ENCODE measurements at regions not wholly inside any gene's neighbourhood (a gene's known extent, or its start where the extent isn't known, plus 50 kb on each side); places are given as distances from the start of the nearest gene placed in this dataset.

GRCh38 chr3:188026191-188026968 lies 127.6 kb upstream of the LPP start:
- DNase-seq (ENCODE audit: low read depth), result no peak

- no peak for DNase-seq (ENCODE audit: low read depth)
These were observed 122.8 kb upstream of the LPP start for GRCh38 chr3:188031121-188031520.

- no peak for DNase-seq (ENCODE audit: low read depth)
These were observed 119.0 kb upstream of the LPP start for GRCh38 chr3:188034989-188035388.

DNA sequence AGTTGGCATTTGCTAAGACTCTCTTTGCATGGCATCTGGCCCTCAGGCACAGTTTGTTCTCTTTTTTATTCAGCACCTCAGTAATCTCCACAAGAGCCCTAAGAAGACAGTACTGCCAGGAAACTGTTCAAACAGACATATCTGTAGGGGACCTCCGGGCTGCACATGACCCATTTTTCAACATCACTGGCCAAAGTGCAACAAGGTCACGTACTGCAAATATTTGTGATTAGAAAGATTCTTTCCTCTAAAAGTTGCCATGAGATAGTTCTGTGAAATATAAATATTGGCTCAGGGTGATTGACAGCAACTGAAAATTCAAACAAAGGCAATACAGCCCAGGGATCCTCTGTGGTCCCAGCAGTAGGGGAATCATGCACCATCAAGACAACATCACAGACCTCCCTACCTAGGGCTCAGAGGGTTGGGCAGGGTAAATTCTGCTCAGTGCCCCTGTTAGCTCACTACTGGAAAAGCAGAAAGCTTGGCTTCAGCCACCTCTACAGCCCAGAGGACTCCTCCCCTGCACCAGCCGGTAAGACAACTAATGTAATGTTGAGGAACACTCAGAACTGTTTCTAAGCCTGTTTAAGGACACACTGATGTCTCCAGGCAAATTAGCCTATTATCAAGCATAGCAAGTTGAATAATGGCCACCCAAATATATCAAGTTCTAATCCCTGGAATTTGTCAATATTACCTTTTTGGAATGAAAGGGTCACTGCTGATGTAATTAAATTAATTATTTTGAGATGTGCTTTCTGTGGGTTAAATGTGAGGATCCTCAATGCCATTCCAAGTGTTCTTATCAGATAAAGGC lies 117.4 kb upstream of the LPP start:
- no peak for DNase-seq (ENCODE audit: low read depth)

DNA sequence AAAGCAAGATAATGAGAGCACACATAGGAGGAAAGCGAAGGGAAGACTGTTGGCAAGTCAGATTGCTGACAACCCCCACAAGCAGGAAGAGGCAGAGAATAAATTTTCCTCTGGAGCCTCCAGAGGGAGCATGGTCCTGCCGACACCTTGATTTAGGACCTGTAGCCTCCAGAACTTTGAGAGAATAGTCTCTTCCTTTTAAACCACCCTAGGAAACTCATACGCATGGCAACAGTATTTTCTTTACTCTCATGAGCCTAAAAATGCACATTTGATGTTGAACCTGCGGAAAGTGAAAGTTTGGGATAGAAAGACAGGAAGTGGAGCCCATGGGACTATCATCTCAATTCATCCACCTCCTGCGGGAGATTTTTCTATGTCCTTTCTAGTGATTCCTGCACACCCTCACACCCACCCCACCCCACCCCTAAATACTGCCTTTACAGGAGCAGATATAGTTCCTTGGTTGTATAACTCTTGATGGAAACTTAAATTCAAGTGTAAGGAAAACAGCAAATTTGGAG lies 116.7 kb upstream of the LPP start:
- peak; percentile 50 for DNase-seq (ENCODE audit: low read depth)

- DNase-seq (ENCODE audit: low read depth), result no peak
These were observed 115.9 kb upstream of the LPP start for GRCh38 chr3:188037965-188038581.

DNA sequence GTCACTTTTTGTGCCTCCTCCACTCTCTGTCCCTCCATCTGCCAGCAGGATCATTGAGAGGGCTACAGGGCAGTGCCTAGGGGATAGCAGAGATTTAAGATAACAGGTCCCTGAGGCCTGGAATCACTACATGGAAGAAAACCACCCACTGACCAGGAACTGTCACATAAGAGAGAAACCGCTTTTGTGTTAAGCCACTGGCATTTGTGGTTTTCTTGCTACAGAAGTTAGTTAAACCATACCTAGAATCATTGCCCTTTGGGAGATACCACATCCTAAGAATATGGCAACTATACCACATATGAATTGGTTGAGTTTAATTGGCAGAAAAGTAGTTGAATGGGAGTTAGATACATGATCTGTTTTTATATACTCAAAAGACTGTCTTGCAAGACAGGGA lies 112.8 kb upstream of the LPP start:
- DNase-seq (ENCODE audit: low read depth), result peak; percentile 56

DNA sequence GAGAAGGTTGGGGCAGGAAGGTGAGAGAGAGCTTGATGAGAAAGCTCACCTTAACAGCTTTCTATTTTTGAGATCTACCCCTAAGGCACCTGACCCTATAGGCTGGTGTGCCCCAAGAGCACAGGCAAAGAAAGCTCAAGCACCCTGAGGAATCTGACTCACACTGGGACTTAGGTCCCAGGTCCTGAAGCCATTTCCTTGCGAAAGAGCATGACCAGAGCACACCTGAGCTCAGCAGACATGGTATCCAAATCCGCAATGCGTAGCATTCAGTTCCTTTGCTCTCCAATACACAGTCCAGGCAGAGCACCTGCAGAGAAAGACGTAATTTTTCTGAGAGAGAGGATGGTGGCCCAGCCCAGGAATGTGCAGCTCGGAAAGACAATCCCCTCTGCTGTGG lies 112.1 kb upstream of the LPP start:
- DNase-seq (ENCODE audit: low read depth), result no peak

DNA sequence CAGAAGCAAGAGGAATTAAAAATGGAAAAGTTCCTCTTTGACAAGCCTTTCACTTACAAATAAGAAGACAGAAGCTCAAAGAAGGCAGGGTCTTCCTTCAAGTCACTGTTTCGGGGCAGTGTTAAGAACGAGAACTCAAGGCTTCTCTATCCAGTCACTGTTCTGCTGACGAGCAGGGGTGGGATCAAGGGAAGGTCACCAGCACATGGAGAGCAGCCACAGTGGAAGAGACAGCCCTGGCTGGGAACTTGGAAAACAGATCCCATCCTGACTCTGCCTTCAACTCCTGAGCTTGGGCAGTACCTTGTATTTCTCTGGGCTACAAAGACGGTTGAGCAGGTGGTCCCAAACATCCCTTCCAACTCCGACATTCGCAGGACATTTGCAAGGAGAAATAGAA lies 111.5 kb upstream of the LPP start:
- DNase-seq (ENCODE audit: low read depth), result no peak

DNA sequence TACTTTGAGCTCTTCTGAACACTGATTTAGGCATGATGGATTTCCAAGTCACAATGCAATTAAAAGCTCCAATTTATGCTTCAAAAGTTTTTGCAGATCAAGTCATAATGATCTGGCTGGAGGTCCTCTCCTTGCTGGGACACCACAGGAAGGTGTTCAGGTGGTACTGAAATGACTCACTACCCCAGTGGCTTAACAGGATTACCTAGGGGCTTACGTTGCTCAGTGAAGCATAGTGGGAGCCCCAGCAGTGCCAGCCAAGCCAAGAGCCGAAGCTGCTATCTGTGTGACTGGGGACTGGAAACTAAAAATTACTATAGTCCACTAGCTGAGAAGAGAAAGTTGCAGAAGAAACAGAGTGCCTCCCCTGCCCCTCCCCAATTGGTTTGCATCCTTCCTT lies 110.1 kb upstream of the LPP start:
- DNase-seq (ENCODE audit: low read depth), result no peak

DNA sequence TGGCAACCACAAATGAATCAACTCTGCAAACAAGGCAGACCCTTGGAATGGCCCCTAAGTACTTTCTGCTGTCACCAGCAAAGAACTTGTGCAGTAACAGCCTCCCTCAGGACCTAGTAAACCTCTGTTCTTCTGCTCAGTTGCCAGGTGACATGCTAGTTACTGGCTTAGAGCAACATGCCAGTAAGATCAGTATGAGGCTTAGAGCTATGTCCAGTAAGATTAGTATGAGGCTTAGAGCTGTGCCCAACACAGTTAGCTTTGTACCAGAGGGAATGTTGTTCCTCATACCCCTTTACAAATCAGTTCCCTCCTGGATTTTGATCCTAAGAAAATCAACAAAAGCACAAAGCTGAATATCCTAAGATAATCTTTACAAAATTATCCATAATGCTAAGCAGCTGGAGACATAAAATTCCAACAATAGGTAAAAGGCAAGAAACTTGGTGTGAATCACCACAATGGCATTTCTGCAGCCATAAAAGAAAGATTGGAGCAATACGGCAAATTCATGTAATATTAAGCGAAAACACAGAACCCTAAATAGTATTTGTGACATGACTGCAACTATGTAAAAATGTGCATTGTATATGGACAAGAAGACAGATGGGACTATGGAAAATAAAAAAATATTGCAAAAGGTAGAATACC lies 107.3 kb upstream of the LPP start:
- DNase-seq (ENCODE audit: low read depth), result no peak

GRCh38 chr3:188047536-188047935 lies 106.4 kb upstream of the LPP start:
- DNase-seq (ENCODE audit: low read depth), result no peak

DNA sequence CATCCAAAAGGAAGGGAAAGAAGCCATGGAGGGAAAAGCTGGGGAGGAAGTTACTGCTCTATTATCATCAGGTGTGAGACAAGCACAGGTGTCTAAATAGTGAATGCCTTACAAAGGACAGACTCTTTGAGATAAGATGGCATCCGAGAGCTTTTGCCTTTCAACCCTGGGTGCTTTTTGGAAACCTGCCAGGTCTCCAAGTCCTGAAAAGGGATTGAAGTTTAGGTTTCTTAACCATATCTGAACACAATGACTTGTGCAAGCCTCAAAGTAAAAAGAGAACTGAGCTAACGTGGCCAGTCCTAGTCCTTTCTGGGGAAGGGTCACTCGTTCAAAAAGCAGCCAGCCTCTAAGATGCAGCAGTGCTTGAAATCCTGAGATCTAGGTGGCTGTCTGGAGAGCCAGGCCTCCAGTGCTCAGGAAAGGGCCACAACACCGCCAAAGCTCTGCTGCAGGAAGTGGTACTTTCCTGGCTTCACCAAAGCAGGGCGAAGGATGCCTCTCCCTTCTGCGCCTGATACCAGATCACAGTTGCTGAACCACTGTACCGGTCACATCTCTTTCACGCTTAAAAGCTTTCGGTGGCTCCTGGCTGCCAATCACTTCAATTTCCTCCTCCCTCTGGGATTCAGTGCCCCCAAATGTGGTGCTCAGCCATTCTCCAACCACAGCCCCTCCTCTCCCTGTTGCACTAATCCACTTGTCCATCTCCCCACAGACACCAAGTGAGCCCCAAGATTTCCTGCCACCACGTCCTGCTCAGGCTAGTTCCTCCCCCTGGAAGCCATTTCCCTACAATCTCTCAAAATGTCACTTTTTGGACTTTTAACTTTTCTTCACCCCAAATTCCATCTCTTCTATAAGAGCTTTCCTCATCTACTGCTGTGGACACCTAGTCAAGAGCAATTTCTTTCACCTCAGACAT lies 104.1 kb upstream of the LPP start:
- DNase-seq (ENCODE audit: low read depth), result no peak

- DNase-seq (ENCODE audit: low read depth), result no peak
These were observed 102.2 kb upstream of the LPP start for GRCh38 chr3:188051801-188052168.

- DNase-seq (ENCODE audit: low read depth), result no peak
These were observed 101.6 kb upstream of the LPP start for GRCh38 chr3:188052169-188053035.

DNA sequence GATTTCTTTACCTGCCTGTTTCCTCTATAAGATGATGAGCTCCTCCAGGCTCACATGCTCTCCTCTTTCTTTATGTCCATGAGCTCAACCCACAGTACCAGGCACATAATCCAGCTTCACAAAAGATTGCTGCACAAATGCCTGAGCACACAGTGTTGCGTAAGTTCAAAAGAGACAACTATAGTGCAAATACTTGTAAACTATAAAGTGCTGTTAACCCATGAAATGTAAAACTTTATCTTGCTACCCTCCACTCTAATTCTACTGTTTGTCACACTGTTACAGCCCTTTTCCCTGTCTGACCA lies 101.0 kb upstream of the LPP start:
- DNase-seq (ENCODE audit: low read depth), result no peak

GRCh38 chr3:188053710-188054380 lies 100.1 kb upstream of the LPP start:
- peak; percentile 19 for DNase-seq (ENCODE audit: low read depth)

- no peak for DNase-seq (ENCODE audit: low read depth)
These were observed 99.4 kb upstream of the LPP start for GRCh38 chr3:188054541-188054940.

DNA sequence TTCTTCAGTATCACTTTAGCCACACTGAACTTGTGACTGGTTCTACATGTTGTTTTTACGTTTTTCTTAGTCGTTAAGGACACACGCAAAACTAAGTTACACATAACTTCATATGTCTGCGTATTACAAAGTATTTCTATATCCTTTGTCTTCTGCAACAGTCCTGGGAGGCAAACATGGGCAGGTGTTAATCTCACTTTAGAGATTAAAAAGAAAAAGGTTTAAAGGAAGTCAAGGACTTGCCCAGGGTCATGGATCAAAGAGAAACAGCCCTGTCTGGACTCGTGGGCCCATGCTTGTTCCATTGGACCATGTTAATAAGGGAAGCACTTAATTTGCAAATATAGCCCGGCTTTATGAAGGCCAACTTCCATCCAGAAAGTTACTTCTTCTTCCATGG lies 98.6 kb upstream of the LPP start:
- no peak for DNase-seq (ENCODE audit: low read depth)
